K562 (cell line): ENCODE measurements at regions not wholly inside any gene's neighbourhood (a gene's known extent, or its start where the extent isn't known, plus 50 kb on each side); places are given as distances from the start of the nearest gene placed in this dataset.

ENCODE experiments used
- ATAC-seq: fragments of 200-7000 bp; cut with Tn5 transposase; 3 replicates; pipeline ENCODE4 v1.9.1; 2020; ENCODE audit warnings: moderate library complexity
- BruUV-seq: library from RNA; stranded (reverse); fragments of 400-500 nt; replicated peaks from 2 replicates; lab custom pipeline; 2021; lab: Mats Ljungman, UMichigan
- CTCF ChIA-PET: fragments of 300-600 bp; formaldehyde crosslinking; extraction: SDS; loops from one replicate; lab custom pipeline; 2021; ENCODE audit warnings: low intra/inter-chr PET ratio; lab: Yijun Ruan, JAX
- POLR2A ChIA-PET: fragments of 300-600, 350-650 bp; sonication (Branson Sonifier 250); formaldehyde crosslinking; extraction: SDS; loops from one replicate; lab custom pipeline; 2021; ENCODE audit warnings: antibody characterized with exemption, inconsistent platforms; lab: Yijun Ruan, JAX
- DNase-seq, 4 experiments: peaks; one replicate each; pipeline versions ENCODE4 v3.0.0 to v3.0.0-alpha.2; 2011 to 2018; ENCODE audit warnings: low spot score in 3 of 4, mixed read lengths in 3 of 4; ENCODE audit errors: extremely low read depth in 1 of 4
- FAIRE-seq: peaks from 2 replicates; lab custom pipeline; 2011; peaks lifted over from hg19 to GRCh38; lab: Jason Lieb, UNC
- H2AFZ ChIP-seq: 2 replicates; pipeline ENCODE4 v1.6.0; 2011; ENCODE audit warnings: low read depth, low read length, control low read depth, inconsistent platforms
- H3K27ac ChIP-seq: fragments of 200-600 bp; 3 replicates; pipeline ENCODE4 v1.8.0; 2011; ENCODE audit warnings: low read depth, mild to moderate bottlenecking, control low read depth, inconsistent platforms, low read length, moderate library complexity, mixed read lengths; ENCODE audit errors: extremely low read depth
- H3K27me3 ChIP-seq, 2 experiments: fragments of 300-600 bp in 1 of 2; 2 replicates in 1 of 2; 3 replicates in 1 of 2; pipeline versions ENCODE4 v1.6.0 to v1.8.0; 2011; ENCODE audit warnings: inconsistent platforms in 2 of 2, low read length in 2 of 2, mild to moderate bottlenecking in 1 of 2, mixed read lengths in 1 of 2, moderate library complexity in 1 of 2; ENCODE audit not compliant: control insufficient read depth in 2 of 2, insufficient read depth in 2 of 2
- H3K36me3 ChIP-seq: fragments of 300-600 bp; 3 replicates; pipeline ENCODE4 v1.8.0; 2011; ENCODE audit warnings: mild to moderate bottlenecking, low read length, inconsistent platforms; ENCODE audit not compliant: control insufficient read depth, insufficient read depth
- H3K4me1 ChIP-seq, 2 experiments: fragments of 200-600 bp in 1 of 2; replicated peaks in 1 of 2; 2 replicates in 1 of 2; 3 replicates in 1 of 2; pipeline versions ENCODE4 v1.5.1 to v1.8.0; 2011; ENCODE audit warnings: inconsistent platforms in 2 of 2, low read length in 2 of 2, mild to moderate bottlenecking in 1 of 2, mixed read lengths in 1 of 2, moderate library complexity in 1 of 2; ENCODE audit not compliant: control insufficient read depth in 2 of 2, insufficient read depth in 2 of 2
- H3K4me2 ChIP-seq: 2 replicates; pipeline ENCODE4 v1.6.1; 2011; ENCODE audit warnings: low read length, control low read depth, inconsistent platforms, mixed read lengths; ENCODE audit not compliant: insufficient read depth
- H3K4me3 ChIP-seq: fragments of 200-600 bp; sonication (generic), shearing (Covaris generic); 2 replicates; pipeline ENCODE4 v1.5.1; 2016; ENCODE audit warnings: control low read depth, inconsistent platforms
- H3K79me2 ChIP-seq: fragments of 200-600 bp; 3 replicates; pipeline ENCODE4 v1.8.0; 2011; ENCODE audit warnings: low read length, inconsistent platforms; ENCODE audit not compliant: control insufficient read depth, insufficient read depth
- H3K9ac ChIP-seq, 2 experiments: 2 replicates each; pipeline versions ENCODE4 v1.6.0 to v1.6.1; 2011; ENCODE audit warnings: low read depth in 2 of 2, low read length in 2 of 2, control low read depth in 1 of 2, inconsistent platforms in 1 of 2, mild to moderate bottlenecking in 1 of 2, mixed read lengths in 1 of 2; ENCODE audit not compliant: insufficient read depth in 1 of 2
- H3K9me1 ChIP-seq: one replicate; pipeline ENCODE4 v1.6.0; 2011; ENCODE audit warnings: inconsistent platforms, mild to moderate bottlenecking, low read length, moderate library complexity; ENCODE audit not compliant: control insufficient read depth, insufficient read depth
- H3K9me3 ChIP-seq: replicated peaks from 2 replicates; pipeline ENCODE4 v1.5.1; 2011; ENCODE audit warnings: low read depth, low read length, inconsistent platforms; ENCODE audit not compliant: control insufficient read depth, insufficient read depth
- H4K20me1 ChIP-seq: replicated peaks from 2 replicates; pipeline ENCODE4 v1.6.1; 2011; ENCODE audit warnings: low read length, inconsistent platforms, mixed read lengths; ENCODE audit not compliant: control insufficient read depth, insufficient read depth
- ARNT ChIP-seq, 2 experiments: fragments of 450-650 bp; IDR thresholded peaks; 2 replicates each; pipeline ENCODE4 v1.6.1; 2016; ENCODE audit warnings: mild to moderate bottlenecking in 1 of 2
- C11orf30 ChIP-seq: fragments of 450-650 bp; IDR thresholded peaks from 2 replicates; pipeline ENCODE4 v1.6.1; 2016; ENCODE audit warnings: low read depth, mild to moderate bottlenecking
- HMGN3 ChIP-seq: IDR thresholded peaks from 2 replicates; pipeline ENCODE4 v1.6.1; 2011; ENCODE audit warnings: borderline replicate concordance, low read depth, mild to moderate bottlenecking, mixed read lengths, low read length; ENCODE audit not compliant: insufficient read length; ENCODE audit errors: extremely low read depth
- MTA1 ChIP-seq: fragments of 450-650 bp; IDR thresholded peaks from 2 replicates; pipeline ENCODE4 v1.6.1; 2017; ENCODE audit warnings: borderline replicate concordance
- PPARD ChIP-seq: fragments of 250-450 bp; sonication (Bioruptor Pico); IDR thresholded peaks from 2 replicates; pipeline ENCODE4 v1.8.0; 2022; ENCODE audit warnings: inconsistent platforms, mild to moderate bottlenecking, moderate library complexity
- RB1 ChIP-seq: fragments of 450-650 bp; IDR thresholded peaks from 2 replicates; pipeline ENCODE4 v1.6.1; 2017; ENCODE audit warnings: low read depth, mild to moderate bottlenecking
- RBM14 ChIP-seq: fragments of 200-400 bp; formaldehyde crosslinking; IDR thresholded peaks from 2 replicates; pipeline ENCODE4 v1.6.1; 2018; ENCODE audit warnings: low read depth, mild to moderate bottlenecking, low read length, moderate library complexity, borderline replicate concordance; ENCODE audit not compliant: insufficient read depth
- TCF7L2 ChIP-seq: fragments of 150-350 bp; IDR thresholded peaks from 2 replicates; pipeline ENCODE4 v1.6.1; 2016; ENCODE audit warnings: low read depth, mild to moderate bottlenecking, low read length, moderate library complexity
- TSC22D4 ChIP-seq: fragments of 450-650 bp; IDR thresholded peaks from 2 replicates; pipeline ENCODE4 v1.6.1; 2016; ENCODE audit warnings: missing genetic modification characterization, missing biosample characterization, control low read depth
- ZNF592 ChIP-seq: fragments of 450-650 bp; IDR thresholded peaks from 2 replicates; pipeline ENCODE4 v1.6.1; 2017; ENCODE audit warnings: antibody characterized with exemption, mild to moderate bottlenecking
- WGBS: fragments of 100-300 bp; shearing (Covaris generic); methylation state at CpG from one replicate; pipeline ENCODE4 v1.1.6; 2016; ENCODE audit warnings: low coverage, mixed read lengths; ENCODE audit not compliant: insufficient coverage; ENCODE audit errors: missing lambda C conversion rate; 5-methylcytosine and 5-hydroxymethylcytosine counted together
- in situ Hi-C: fragments of 300-500 bp; cut with MboI; formaldehyde crosslinking; loops from 4 replicates; pipeline ENCODE4 v1.15.0; 2018; ENCODE audit warnings: inconsistent platforms, mixed read lengths
- intact Hi-C: fragments of 100-400 bp; cut with micrococcal nuclease; formaldehyde crosslinking; loops from 2 replicates; pipeline ENCODE4 v1.14.2; 2022
- TF ChIP-seq, protein P1 (sequence below), 2 experiments: IDR thresholded peaks; 2 replicates each; pipeline ENCODE4 v1.6.1; 2011; ENCODE audit warnings: borderline replicate concordance in 1 of 2, control low read depth in 1 of 2, low read depth in 1 of 2, low read length in 1 of 2, mild to moderate bottlenecking in 1 of 2, mixed read lengths in 1 of 2, moderate library complexity in 1 of 2; ENCODE audit not compliant: insufficient read depth in 1 of 2, insufficient read length in 1 of 2, poor library complexity in 1 of 2, severe bottlenecking in 1 of 2; ENCODE audit errors: extremely low read depth in 1 of 2

DNA sequence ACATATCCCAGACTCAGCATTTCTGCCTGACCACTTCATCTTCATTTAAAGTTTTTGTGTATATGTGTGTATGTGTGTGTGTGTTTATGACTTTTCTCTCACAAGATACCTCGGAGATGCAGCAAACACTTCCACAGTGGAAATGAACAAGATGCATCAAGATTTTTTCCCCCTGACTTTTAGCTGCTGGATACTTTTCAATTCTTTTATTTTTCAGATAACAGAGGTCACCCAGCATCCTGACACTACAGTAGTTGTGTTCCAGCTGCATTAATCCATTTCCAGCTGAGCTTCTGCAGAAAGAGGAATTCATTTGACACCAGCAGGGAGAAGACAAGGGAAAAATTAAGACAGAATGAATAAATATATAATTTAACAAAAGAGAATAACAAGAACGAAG, 130.2 kb upstream of the PSMD7 start:
- no peak for DNase-seq
- H3K4me3 ChIP-seq: no peak overlapping the region
- no peaks in the 10 kb centered on the region for H3K4me1 ChIP-seq
- H3K36me3 ChIP-seq: no peaks in the 10 kb centered on the region
- ATAC-seq: no peak
- H2AFZ ChIP-seq: no peak overlapping the region
- H3K79me2 ChIP-seq: no peaks in the 10 kb centered on the region
- no peak overlapping the region for H3K27ac ChIP-seq
- CTCF ChIA-PET: no interaction called here
- no peaks in the 10 kb centered on the region for H3K27me3 ChIP-seq
- no peak for FAIRE-seq
- in situ Hi-C loops: no loop called here
- no peak for TF ChIP-seq HMGN3
- TF ChIP-seq C11orf30: 0 out of 2 replicates have a peak, but pooled peaks have one; percentile 4
- no peak overlapping the region for H3K4me2 ChIP-seq
- WGBS: 0% methylated on average over 2 of the region's 2 CpGs
- no peak overlapping the region for H3K9ac ChIP-seq
- no peaks in the 10 kb centered on the region for H3K9me3 ChIP-seq
- intact Hi-C loops: no loop called here
- no peaks in the 10 kb centered on the region for H3K9me1 ChIP-seq
- no TSS peak for BruUV-seq
- no peaks in the 10 kb centered on the region for H4K20me1 ChIP-seq
- POLR2A ChIA-PET: no interaction called here

DNA sequence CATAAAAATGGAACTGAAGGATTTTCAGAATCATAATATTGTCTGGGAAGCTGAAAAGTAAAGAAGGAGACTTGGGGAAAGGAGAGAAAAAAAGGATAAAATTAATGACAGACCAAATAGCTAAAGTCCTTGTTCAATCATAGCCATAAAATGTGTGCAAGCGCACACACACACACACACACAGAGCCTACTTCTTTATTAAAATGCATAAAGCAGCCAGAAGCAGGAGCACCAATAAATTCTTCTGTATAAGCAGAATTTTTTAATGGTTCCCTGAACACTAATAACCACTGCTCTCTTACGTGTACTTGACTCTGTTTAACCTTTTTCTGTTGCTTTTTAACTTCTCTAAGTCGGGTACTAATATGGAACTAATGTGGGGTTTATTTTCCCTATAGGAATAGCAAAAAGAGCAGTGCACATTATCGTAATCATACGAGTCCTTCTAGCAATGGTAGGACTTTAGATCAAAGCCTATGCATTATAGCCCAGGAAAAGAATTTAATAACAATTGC, 131.0 kb upstream of the PSMD7 start:
- H3K27me3 ChIP-seq: no peaks in the 10 kb centered on the region
- H4K20me1 ChIP-seq: no peaks in the 10 kb centered on the region
- no peak overlapping the region for H3K27ac ChIP-seq
- H3K79me2 ChIP-seq: no peaks in the 10 kb centered on the region
- H3K9me3 ChIP-seq: no peaks in the 10 kb centered on the region
- 0% methylated on average over 5 of the region's 5 CpGs for WGBS
- in situ Hi-C loops: no loop called here
- CTCF ChIA-PET: no interaction called here
- POLR2A ChIA-PET: no interaction called here
- H3K4me2 ChIP-seq: no peak overlapping the region
- FAIRE-seq (no peak), DNase-seq (no peak), ATAC-seq (no peak)
- H3K4me1 ChIP-seq: no peaks in the 10 kb centered on the region
- H3K9me1 ChIP-seq: no peaks in the 10 kb centered on the region
- no peak overlapping the region for H3K9ac ChIP-seq
- no peak overlapping the region for H2AFZ ChIP-seq
- BruUV-seq: no TSS peak
- intact Hi-C loops: no loop called here
- H3K36me3 ChIP-seq: no peaks in the 10 kb centered on the region
- H3K4me3 ChIP-seq: no peak overlapping the region
- TF ChIP-seq RBM14 (no peak), TCF7L2 (no peak), TSC22D4 (tag) (no peak), PPARD (no peak), MTA1 (no peak), ZNF592 (no peak), ARNT (IDR thresholded peaks at IDR 0.05) (no peak), RB1 (no peak)
- TF ChIP-seq, protein P1, sequence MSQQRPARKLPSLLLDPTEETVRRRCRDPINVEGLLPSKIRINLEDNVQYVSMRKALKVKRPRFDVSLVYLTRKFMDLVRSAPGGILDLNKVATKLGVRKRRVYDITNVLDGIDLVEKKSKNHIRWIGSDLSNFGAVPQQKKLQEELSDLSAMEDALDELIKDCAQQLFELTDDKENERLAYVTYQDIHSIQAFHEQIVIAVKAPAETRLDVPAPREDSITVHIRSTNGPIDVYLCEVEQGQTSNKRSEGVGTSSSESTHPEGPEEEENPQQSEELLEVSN (IDR thresholded peaks at IDR 0.05; ENCODE audit: borderline replicate concordance in 1 of 2, extremely low read depth in 1 of 2, insufficient read depth in 1 of 2, insufficient read length in 1 of 2, low read depth in 1 of 2, low read length in 1 of 2, poor library complexity in 1 of 2, severe bottlenecking in 1 of 2): no peak
